GM21360 (cell line): ENCODE measurements at regions not wholly inside any gene's neighbourhood (a gene's known extent, or its start where the extent isn't known, plus 50 kb on each side); places are given as distances from the start of the nearest gene placed in this dataset.
"Not testable (repeated sequence)": the region's sequence is repeated elsewhere in the genome, so short reads cannot be mapped to it uniquely, and the experiment has no call there.

Source experiments
- ATAC-seq: cut with Tn5 transposase; IDR thresholded peaks from one replicate; pipeline ENCODE4 v1.9.1; 2021; ENCODE audit warnings: mild to moderate bottlenecking, moderate library complexity; ENCODE audit not compliant: unreplicated experiment

DNA sequence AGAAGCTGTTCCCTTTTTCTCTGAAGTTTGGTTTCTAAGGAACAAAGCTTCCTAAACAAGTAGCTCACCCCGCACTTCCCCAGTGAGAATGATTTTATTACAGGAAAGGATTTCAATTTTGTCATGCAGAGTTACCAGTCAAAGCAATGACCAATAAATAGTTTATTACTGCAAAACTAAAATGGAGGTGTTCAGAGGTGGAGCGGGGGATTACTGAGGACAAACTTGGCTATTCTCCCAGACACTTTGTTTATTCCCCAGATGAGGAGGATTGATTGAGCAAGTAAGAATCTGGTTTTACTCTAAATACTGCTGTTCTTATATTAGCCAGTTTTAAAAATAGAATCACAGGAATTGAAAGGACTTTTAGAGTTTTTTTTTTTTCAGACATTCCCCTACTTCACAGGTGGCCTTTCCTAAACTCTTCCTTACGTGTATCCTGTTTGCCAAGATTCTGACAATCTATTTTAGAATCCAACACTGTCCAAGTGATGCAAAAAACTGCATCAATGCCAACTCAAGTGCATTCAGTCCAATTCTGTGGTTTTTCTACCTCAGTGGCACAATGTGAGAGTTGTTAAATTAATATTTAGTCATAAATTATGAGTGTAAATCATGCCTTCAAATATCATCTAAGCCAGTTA, 136.1 kb downstream of the TNFSF18 start:
- ATAC-seq, result no peak

DNA sequence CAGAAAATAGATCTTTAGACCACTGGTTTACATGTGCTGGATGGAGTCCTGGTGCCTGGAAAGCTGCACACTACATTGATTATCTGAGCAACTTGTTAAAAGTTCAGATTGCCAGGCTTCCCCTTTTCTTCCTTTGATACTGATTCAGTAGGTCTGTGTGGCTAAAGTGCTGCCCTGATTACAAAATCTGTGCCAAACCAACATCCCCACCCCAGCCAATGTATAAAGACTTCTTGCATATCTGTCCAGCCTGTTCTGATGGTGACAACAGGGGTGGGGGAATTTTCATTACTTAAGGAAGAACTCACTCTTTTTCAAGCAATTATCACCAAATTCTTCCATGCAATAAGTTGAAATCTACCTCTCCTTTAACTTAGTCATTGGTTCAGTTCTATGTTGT, 135.5 kb downstream of the TNFSF18 start:
- no peak for ATAC-seq

DNA sequence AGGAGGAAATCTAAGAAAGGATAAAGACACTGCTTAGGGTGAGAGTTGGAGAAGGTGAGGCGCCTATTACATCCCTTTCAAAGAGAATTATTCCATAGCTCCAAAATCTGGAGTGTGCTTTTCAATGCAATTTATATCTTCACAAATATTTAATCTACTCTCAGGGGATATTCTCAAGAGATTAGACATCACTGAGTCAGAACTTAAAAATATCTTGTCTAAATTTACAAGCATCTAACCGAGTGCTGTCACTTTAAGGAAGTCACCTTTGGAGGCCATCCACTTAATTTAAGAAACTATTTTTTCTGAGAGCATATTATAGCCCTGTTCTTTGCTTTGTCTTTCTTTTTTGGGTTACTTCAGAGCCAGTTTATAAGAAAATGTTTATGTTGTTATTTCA, 134.6 kb downstream of the TNFSF18 start:
- no peak for ATAC-seq

DNA sequence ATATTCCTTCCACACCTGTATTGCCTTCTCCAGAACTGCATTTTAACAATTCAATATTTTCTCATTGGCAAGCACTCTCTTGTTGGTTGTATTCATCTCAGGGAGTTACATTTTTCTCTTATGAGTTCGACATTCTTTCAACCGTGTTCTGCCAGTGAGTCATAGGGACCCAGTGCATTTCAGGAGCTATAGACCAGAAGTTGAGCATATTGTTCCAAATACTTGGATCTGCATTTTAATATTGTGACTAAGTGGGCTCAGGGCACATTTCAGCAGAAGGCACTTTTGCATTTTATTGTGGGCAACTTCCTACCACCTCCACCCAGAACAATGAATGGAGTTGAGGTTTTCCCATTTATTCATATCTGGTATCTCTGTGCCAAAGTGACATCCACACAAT, 132.8 kb downstream of the TNFSF18 start:
- no peak for ATAC-seq

DNA sequence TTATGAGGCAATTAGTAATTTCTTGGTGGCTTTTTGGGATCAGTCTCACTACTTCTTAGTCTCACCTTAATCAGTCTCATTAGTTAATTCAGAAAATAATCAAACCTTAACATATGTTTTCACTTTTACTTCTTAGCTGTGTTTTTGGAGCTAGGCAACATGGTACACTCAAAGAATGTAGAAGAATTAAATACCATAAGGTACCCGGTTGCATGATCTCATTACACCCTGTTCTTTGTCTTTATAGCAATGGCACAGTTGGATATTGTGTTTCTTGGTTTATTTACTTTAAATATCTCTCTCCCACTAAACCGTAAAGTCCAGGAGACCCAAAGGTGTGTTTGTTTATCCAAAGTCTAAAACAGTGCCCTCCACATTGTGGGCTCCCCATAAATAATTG, 132.3 kb downstream of the TNFSF18 start:
- no peak for ATAC-seq

GRCh38 chr1:172926070-172926469, 124.7 kb downstream of the TNFSF18 start:
- no peak for ATAC-seq

GRCh38 chr1:172928412-172928811, 122.3 kb downstream of the TNFSF18 start:
- no peak for ATAC-seq

- ATAC-seq, result no peak
Observed at GRCh38 chr1:172929006-172929405, 121.7 kb downstream of the TNFSF18 start.

GRCh38 chr1:172930142-172930541, 120.6 kb downstream of the TNFSF18 start:
- ATAC-seq, result no peak

DNA sequence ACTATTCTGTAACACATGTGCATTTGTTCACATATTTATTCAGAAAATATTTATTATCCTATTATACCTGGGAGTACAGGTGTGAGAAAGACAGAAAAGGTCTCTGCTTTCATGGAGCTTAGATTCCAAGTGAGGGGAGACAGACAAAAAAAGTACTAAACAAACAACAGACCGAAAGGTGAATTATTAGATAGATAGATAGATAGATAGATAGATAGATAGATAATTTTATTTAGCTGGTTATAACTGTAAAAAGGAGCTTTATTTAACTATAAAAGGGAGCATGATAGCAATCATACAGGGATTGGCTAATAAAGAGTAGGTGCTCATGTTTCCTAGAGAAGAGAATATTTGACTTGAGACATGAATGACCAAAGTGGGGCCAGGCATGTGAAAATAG, 119.4 kb downstream of the TNFSF18 start:
- no peak for ATAC-seq

DNA sequence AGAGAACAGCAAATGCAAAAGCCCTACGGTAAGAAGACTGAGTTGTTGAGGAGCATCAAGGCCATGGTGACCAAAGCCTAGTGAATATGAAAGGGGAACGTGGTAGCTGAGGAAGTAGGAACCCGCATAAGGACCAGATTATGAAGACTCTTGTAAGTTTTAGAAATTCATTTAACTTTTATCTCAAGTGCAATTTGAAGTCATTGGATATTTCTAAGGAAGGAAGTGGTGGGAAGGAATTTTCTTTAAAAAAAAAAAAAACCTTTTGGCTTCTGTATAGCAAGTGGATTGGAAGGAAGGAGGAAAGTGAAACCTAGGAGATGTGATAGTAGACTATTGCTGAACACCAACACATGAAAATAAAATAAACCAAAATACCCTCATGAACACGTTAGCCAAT, 119.0 kb downstream of the TNFSF18 start:
- no peak for ATAC-seq

DNA sequence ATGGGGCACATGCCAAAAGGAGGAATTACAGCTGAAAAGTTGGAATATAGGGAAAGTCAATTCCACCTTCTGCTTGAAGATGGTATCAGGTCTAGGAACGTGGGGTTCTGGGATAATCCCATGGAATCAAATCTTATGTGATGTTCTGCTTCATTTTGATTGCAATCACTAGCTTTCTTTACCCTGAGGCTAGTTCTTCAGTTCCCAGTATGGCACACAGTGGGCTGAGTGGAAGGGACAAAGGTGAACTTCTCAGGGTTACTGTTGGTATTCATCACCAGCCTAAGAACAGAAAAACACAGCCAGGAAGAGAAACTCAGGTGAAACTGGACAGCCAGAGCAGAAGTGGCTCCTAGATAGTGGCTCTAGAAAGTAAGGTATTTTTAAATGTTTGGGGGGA, 117.8 kb downstream of the TNFSF18 start:
- ATAC-seq, result no peak

- no peak for ATAC-seq
Observed at GRCh38 chr1:172934417-172934762, 116.4 kb downstream of the TNFSF18 start.

DNA sequence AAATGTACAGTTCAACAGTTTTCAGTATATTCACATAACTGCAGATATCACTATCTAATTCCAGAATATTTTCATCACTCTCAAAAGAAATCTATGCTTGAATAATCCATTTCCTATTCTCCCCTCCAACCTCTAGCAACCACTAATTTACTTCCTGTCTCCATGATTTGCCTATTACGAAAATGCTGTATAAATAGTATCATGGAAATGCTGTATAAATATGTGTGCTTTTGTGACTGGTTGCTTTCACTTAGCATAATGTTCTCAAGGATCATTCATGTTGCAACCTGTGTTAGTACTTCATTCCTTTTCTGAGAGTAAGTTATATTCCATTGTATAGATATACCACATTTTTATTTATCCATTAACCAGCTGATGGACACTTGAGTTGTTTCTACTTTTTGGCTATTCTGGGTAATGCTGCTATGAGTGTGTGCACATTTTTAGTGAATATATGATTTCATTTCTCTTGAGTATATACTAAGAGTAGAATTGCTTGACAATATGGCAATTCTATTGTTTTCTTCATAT, 115.6 kb downstream of the TNFSF18 start:
- ATAC-seq, result no peak

DNA sequence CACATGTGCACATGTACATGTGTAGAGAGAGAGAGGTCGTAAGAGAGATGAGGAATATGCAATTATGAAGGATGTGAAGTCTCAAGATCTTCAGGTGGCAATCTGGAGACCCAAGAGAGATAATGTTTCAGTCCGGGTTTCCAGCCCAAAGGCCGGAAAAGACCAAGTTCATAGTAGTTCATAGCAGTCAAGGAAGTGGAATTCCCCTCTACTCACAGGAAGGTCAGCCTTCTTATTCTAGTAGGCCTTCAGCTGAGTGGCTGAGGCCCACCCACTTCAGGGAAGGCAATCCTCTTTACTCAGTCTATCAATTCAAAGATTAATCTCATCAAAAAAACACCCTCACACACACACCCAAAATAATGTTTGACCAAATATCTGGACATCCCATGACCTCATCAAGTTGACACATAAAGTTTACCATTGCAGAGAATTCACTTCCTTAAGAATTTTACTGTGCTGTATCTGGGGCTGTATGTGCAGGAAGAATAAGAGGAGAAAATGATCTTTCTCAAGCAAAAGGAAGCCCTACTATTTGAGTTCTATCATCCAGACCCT, 114.6 kb downstream of the TNFSF18 start:
- no peak for ATAC-seq

- ATAC-seq, result no peak
Observed at GRCh38 chr1:172938681-172939080, 112.1 kb downstream of the TNFSF18 start.

GRCh38 chr1:172939475-172939874, 111.3 kb downstream of the TNFSF18 start:
- ATAC-seq, result no peak

DNA sequence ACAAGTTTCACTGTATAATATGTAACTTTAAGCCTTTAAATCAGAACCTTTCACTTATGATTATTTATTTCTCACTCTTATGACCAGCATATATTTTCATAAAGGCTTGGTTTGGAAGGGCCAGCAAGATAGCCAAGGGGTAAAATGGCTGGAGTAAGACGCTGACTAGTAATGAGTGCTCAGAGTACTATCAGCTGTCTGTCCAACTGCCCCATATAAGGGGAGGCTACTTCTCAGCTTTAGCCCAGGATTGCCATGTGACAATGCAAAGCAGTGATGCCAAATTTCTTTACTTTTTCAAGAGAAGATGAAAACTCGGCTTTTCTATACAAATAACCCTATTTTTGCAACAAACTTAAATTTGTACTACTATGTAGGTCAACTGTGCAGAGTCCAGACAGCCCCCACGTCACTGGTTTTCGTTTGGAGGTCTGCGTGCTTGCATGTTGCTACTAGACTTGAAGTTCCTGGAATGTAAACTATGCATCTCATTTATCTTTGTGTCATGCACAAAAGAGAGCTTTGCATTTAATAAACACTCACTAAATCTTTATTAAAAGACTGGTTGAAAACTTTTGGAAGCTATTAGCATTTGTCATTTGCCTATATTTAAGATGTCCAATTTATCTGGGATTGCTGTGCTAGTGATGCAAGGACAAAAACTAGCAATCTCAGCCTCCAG, 110.4 kb downstream of the TNFSF18 start:
- ATAC-seq, result no peak

DNA sequence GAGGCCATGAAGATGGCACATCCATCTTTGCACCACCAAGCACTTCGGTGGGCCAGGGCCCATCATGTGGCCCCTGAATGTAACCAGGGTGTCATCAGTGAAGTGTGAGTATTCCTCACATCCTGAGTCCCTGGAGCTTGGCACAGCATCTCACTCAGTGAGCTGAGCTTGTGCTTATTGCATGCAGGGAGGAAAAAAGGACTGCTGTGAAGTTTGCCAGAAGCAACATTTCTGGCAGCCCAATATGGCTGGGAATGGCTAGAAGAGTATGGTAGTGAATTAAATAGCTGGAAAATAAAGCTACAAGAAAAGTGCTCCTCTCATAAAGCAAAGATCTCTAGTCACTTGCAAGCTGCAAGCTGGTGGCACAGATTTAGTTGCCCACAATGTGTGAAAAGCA, 109.3 kb downstream of the TNFSF18 start:
- no peak for ATAC-seq

GRCh38 chr1:172941945-172942344, 108.8 kb downstream of the TNFSF18 start:
- no peak for ATAC-seq

DNA sequence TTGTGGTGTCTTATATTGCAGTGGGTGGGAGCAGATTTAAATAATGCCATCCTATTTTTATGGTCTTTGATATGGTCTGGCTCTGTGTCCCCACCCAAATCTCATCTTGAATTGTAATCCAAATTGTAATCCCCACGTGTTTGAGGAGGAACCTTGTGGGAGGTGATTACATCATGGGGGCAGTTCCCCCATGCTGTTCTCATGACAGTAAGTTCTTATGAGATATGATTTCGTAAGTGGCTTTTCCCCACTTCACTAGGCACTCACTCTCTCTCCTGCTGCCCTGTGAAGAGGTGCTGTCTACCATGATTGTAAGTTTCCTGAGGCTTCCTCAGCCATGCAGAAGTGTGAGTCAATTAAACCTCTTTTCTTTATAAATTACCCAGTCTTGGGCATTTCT, 107.6 kb downstream of the TNFSF18 start:
- not testable (repeated sequence) for ATAC-seq

GRCh38 chr1:172944931-172945330, 105.8 kb downstream of the TNFSF18 start:
- ATAC-seq, result no peak
